Loucy (cell line): ENCODE measurements at regions not wholly inside any gene's neighbourhood (a gene's known extent, or its start where the extent isn't known, plus 50 kb on each side); places are given as distances from the start of the nearest gene placed in this dataset.

Experiments used
- H2AFZ ChIP-seq: fragments of 200-600 bp; sonication (generic); 2 replicates; pipeline ENCODE4 v1.6.0; 2016; ENCODE audit warnings: antibody characterized with exemption, mild to moderate bottlenecking, low read length, moderate library complexity
- H3F3A ChIP-seq: fragments of 200-600 bp; 2 replicates; pipeline ENCODE4 v1.6.0; 2016; ENCODE audit warnings: antibody characterized with exemption, low read depth, mild to moderate bottlenecking
- H3K27me3 ChIP-seq: fragments of 200-600 bp; sonication (generic); 2 replicates; pipeline ENCODE4 v1.6.1; 2014; ENCODE audit warnings: low read length, mild to moderate bottlenecking; ENCODE audit not compliant: insufficient read depth, poor library complexity, severe bottlenecking
- H3K36me3 ChIP-seq: fragments of 200-600 bp; sonication (generic); 2 replicates; pipeline ENCODE4 v1.6.1; 2016; ENCODE audit warnings: low read length; ENCODE audit not compliant: insufficient read depth
- H3K4me1 ChIP-seq: fragments of 200-600 bp; sonication (generic); 2 replicates; pipeline ENCODE4 v1.5.1; 2014; ENCODE audit warnings: low read length, mild to moderate bottlenecking; ENCODE audit not compliant: insufficient read depth, poor library complexity, severe bottlenecking
- H3K4me2 ChIP-seq: fragments of 200-600 bp; sonication (generic); 2 replicates; pipeline ENCODE4 v1.6.0; 2014; ENCODE audit warnings: antibody characterized with exemption, low read length, low read depth, mild to moderate bottlenecking; ENCODE audit not compliant: poor library complexity, severe bottlenecking
- H3K4me3 ChIP-seq: fragments of 200-600 bp; sonication (generic); 2 replicates; pipeline ENCODE4 v1.5.1; 2014; ENCODE audit warnings: low read length, mild to moderate bottlenecking, mixed read lengths; ENCODE audit not compliant: poor library complexity, severe bottlenecking
- H3K79me2 ChIP-seq: fragments of 200-600 bp; sonication (generic); 2 replicates; pipeline ENCODE4 v1.6.1; 2014; ENCODE audit warnings: low read length; ENCODE audit not compliant: insufficient read depth
- H3K9ac ChIP-seq: fragments of 200-600 bp; sonication (generic); 2 replicates; pipeline ENCODE4 v1.6.0; 2014; ENCODE audit warnings: mild to moderate bottlenecking, low read depth, low read length, moderate library complexity; ENCODE audit not compliant: poor library complexity, severe bottlenecking
- H3K9me2 ChIP-seq: fragments of 200-600 bp; sonication (generic); replicated peaks from 2 replicates; pipeline ENCODE4 v1.6.1; 2016; ENCODE audit warnings: low read depth, low read length, mixed read lengths
- H3K9me3 ChIP-seq: fragments of 200-600 bp; sonication (generic); 2 replicates; pipeline ENCODE4 v1.6.1; 2014; ENCODE audit warnings: mild to moderate bottlenecking, antibody characterized with exemption, low read length, low read depth; ENCODE audit not compliant: insufficient read depth
- H4K20me1 ChIP-seq: fragments of 200-600 bp; sonication (generic); 2 replicates; pipeline ENCODE4 v1.6.0; 2014; ENCODE audit warnings: antibody characterized with exemption, low read length, mild to moderate bottlenecking; ENCODE audit not compliant: insufficient read depth, poor library complexity, severe bottlenecking
- CTCF ChIP-seq: fragments of 200-600 bp; sonication (generic); conservative IDR thresholded peaks from 2 replicates; pipeline ENCODE4 v1.5.1; 2014; ENCODE audit warnings: mild to moderate bottlenecking, antibody characterized with exemption, low read length
- EZH2phosphoT487 ChIP-seq: fragments of 200-600 bp; IDR thresholded peaks from 2 replicates; pipeline ENCODE4 v1.6.1; 2018; ENCODE audit warnings: antibody characterized with exemption, mild to moderate bottlenecking, moderate library complexity, borderline replicate concordance

- Histone ChIP-seq H3F3A (no peaks in the 10 kb centered on the region), H3K4me1 (no peaks in the 10 kb centered on the region), H3K79me2 (no peaks in the 10 kb centered on the region), H2AFZ (no peak overlapping the region), H3K9me2 (no peaks in the 10 kb centered on the region), H4K20me1 (no peaks in the 10 kb centered on the region), H3K4me3 (no peak overlapping the region), H3K36me3 (no peaks in the 10 kb centered on the region), H3K27me3 (no peaks in the 10 kb centered on the region), H3K9ac (no peak overlapping the region), H3K4me2 (no peak overlapping the region), H3K9me3 (no peaks in the 10 kb centered on the region)
- TF ChIP-seq EZH2phosphoT487 (no peak), CTCF (no peak)
Measured at GRCh38 chr3:13147344-13147743, 74.1 kb upstream of the IQSEC1 start.

GRCh38 chr3:13146643-13147143 lies 73.5 kb upstream of the IQSEC1 start:
- Histone ChIP-seq H3K4me2 (no peak overlapping the region), H3K4me3 (no peak overlapping the region), H3K36me3 (no peaks in the 10 kb centered on the region), H3K4me1 (no peaks in the 10 kb centered on the region), H3K9me2 (no peaks in the 10 kb centered on the region), H3K9me3 (no peaks in the 10 kb centered on the region), H3K9ac (no peak overlapping the region), H3K27me3 (no peaks in the 10 kb centered on the region), H2AFZ (no peak overlapping the region), H4K20me1 (no peaks in the 10 kb centered on the region), H3K79me2 (no peaks in the 10 kb centered on the region), H3F3A (no peaks in the 10 kb centered on the region)
- no peak for TF ChIP-seq CTCF
- TF ChIP-seq EZH2phosphoT487: no peak

- H3F3A ChIP-seq: no peaks in the 10 kb centered on the region
- no peaks in the 10 kb centered on the region for H4K20me1 ChIP-seq
- H2AFZ ChIP-seq: no peak overlapping the region
- H3K9me2 ChIP-seq: no peaks in the 10 kb centered on the region
- H3K4me1 ChIP-seq: no peaks in the 10 kb centered on the region
- no peak overlapping the region for H3K4me3 ChIP-seq
- no peaks in the 10 kb centered on the region for H3K27me3 ChIP-seq
- no peak overlapping the region for H3K4me2 ChIP-seq
- no peaks in the 10 kb centered on the region for H3K79me2 ChIP-seq
- TF ChIP-seq EZH2phosphoT487 (no peak), CTCF (no peak)
- H3K36me3 ChIP-seq: no peaks in the 10 kb centered on the region
- H3K9ac ChIP-seq: no peak overlapping the region
- H3K9me3 ChIP-seq: no peaks in the 10 kb centered on the region
Measured at GRCh38 chr3:13145826-13146642, 72.8 kb upstream of the IQSEC1 start.
